Occipital lobe (tissue), 1 donor: ENCODE measurements at regions not wholly inside any gene's neighbourhood (a gene's known extent, or its start where the extent isn't known, plus 50 kb on each side); places are given as distances from the start of the nearest gene placed in this dataset.

ENCODE experiments used
- DNase-seq: peaks from one replicate; lab custom pipeline; 2025; lab: John Stamatoyannopoulos, UW

DNA sequence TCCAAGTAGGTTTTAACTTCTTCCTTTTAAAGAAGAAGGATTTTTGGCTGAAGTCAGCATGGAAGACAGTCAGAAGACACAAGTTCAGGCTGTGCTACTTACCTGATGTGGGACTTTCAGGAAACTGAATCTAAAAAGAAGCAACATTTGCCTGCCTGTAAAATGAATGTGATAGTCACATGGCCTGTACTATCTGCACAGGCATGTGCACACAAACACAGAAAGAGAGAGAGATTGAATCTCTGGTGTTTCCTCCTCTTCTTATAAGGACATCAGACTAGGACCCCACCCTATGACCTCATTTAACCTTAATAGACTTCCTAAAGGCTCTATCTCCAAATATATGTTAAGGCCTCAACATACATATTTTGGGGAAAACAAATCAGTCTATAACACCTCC is 542.9 kb downstream of the PLPP3 start:
- DNase-seq: no peak

GRCh38 chr1:56034847-56035481 is 544.4 kb downstream of the PLPP3 start:
- no peak for DNase-seq

DNA sequence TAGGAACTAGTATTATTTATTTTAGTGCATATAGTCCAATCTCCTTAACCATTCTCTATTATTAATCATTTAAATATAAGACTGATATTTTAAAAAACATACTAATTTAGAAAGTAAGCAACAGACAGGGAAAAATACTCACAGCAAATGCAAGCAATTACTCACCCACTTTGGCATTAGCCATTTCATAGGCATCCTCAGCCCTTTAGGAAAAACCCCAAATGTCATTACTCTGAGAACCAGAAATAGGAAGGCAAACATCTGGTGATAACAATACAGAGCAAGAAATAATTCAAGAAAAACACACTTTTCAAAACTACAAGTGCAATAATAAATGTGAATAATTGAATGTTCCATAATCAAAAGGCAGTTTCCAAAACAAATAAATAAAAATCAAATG is 545.1 kb downstream of the PLPP3 start:
- no peak for DNase-seq

DNA sequence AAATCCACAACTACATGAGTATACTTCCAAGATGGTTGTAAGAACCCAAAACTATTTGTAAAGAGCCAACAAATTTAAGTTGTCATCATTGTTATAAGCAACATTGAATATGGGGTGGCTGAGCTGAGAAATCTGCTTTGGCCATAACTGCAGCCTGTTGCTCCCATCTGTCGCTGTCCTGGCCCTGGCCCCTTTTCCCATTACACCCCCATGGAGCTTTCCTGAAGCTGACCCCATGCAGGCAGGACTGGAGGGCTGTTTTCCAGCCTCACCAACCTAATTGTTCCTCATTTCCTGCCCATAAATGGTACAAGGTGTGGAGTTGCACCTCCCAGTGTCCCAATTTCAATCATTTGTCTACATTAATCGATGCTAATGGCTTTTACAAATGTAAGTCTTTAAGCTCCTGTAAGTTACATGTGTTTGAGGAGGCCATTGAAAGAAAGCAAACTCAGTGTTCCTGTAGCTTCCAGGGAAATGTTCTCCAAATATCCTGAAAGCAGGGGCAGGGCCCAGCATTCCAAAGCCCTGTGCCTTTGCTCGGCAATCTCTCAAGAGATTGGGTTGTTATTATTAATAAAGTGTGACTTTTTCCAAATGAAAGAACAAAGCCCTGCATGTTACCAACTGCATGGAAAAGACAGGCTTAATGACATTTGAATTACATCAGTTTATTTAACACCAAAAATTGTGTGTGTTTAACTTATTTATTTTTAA is 545.9 kb downstream of the PLPP3 start:
- DNase-seq: no peak

- DNase-seq: no peak
Measured at GRCh38 chr1:56032096-56032676, 547.2 kb downstream of the PLPP3 start.

DNA sequence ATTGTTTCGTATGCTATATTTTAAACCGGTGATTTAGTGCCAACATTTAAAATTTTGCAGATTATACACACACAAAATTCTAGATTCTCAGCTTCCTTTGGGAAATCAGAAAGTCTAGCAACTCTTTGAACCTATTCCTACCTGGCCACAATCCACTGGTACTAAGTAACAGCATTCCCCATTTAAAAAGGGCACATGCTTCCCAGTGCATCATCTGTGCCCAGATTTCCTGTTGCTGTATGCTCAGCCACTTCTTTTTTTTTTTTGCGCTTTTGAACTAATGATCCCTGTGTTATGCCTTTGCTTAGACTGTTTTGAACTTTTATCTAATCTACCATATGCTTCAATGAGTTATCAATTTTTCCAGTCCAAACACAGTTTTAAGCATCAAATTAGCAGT is 548.4 kb downstream of the PLPP3 start:
- no peak for DNase-seq

DNA sequence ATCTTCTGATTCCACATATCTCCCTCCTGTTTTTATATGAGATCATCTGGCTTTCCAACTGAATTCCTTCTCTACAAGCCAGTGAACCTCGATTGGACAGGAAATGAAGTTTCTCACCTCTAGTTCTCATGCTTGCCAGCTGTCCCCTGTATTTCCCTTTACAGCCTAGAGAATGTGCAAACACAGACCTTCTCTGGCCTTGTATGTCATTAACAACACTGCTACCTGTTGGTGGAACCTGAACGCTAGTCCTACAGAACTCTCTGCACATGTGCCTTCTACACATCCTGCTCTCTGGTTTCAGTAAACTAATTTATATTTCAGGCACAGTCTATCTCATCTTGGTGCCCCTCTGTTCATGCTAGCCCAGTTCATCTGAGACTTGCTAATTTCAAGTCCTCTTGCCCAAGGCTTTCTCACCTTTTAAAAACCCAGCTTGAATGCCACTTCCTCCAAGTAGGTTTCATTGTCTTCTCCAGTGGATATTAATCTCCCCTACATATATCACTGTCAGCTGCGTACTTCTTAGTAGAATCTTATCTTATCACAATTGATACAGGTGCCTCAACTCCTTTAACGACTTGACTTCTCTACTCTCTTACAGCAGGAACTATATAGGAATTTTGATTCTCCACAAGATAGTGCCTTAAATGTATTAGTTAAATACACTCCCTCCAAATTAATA is 549.9 kb downstream of the PLPP3 start:
- DNase-seq: no peak

GRCh38 chr1:56028911-56029310 is 550.5 kb downstream of the PLPP3 start:
- no peak for DNase-seq

DNA sequence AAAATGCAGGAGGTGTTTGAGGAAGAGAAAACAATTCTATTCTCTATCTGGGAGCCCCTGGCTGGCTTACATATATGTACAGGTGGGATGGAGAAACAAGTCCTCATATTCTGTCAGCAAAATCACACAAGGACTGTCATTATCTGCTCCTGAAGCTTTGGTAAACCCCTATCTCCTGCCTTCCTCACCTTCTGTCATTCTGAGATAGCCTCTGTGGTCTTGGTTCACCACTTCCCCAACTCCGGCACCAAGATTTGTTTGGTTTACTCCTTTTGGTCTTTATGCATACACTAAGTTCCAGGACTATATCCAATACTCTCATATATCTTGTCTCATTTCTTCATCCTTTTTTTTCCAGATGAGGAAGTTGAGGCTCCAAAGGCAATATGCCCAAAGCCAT is 551.1 kb downstream of the PLPP3 start:
- no peak for DNase-seq

- DNase-seq: no peak
Measured at GRCh38 chr1:56025942-56026341, 553.4 kb downstream of the PLPP3 start.

- DNase-seq: no peak
Measured at GRCh38 chr1:56024155-56024554, 555.2 kb downstream of the PLPP3 start.

DNA sequence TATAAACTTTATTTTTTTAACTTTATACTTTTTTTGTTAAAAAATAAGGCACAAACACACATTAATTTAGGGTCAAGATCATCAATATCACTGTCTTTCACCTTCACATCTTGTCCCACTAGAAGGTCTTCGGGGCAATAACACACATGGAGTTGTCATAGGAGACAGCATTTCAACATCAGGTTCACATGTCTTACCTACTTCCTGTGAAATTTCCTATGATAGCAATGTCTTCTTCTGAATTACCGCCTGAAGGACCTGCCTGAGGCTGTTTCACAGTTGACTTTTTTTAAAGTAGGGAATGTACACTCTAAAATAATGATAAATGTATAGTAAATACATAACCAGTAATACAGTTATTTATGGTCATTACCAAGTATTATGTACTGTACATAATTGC is 559.4 kb downstream of the PLPP3 start:
- no peak for DNase-seq

DNA sequence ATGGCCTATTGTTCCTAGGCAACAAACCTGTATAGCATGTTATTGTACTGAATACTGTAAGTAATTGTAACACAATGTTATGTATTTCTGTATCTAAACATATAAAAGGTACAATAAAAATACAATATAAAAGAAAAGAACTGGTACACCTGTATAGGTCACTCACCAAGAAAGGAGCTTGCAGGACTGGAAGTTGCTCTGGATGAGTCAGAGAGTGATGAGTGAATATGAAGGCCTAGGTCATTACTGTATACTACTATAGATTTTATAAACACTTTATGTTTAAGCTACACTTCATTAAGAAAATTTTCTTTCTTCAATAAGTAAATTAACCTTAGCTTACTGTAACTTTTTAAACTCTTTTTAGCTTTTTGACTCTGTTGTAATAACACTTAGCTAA is 559.9 kb downstream of the PLPP3 start:
- DNase-seq: no peak

GRCh38 chr1:56017336-56017735 is 562.0 kb downstream of the PLPP3 start:
- DNase-seq: no peak

- no peak for DNase-seq
Measured at GRCh38 chr1:56003846-56004245, 575.5 kb downstream of the PLPP3 start.

- no peak for DNase-seq
Measured at GRCh38 chr1:56002231-56002630, 577.1 kb downstream of the PLPP3 start.

DNA sequence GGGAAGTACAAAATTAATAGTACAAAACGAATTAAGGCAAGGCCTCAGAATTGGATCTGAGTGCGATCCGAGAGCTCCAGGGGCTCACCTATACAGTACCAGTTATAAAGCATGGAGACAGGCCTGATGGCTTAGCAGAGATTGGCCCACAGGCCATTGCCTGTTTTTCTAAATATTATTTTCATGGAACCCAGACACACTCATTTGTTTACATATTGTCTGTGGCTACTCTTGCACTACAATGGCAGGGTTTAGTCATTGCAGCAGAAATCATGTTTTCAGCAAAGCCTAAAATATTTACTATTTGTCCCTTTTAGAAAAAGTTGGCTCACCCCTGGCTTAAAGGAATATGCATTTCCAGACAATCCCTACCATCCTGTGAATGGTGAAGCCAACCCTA is 578.9 kb downstream of the PLPP3 start:
- no peak for DNase-seq

- DNase-seq: no peak
Measured at GRCh38 chr1:55997536-55997935, 581.8 kb downstream of the PLPP3 start.

DNA sequence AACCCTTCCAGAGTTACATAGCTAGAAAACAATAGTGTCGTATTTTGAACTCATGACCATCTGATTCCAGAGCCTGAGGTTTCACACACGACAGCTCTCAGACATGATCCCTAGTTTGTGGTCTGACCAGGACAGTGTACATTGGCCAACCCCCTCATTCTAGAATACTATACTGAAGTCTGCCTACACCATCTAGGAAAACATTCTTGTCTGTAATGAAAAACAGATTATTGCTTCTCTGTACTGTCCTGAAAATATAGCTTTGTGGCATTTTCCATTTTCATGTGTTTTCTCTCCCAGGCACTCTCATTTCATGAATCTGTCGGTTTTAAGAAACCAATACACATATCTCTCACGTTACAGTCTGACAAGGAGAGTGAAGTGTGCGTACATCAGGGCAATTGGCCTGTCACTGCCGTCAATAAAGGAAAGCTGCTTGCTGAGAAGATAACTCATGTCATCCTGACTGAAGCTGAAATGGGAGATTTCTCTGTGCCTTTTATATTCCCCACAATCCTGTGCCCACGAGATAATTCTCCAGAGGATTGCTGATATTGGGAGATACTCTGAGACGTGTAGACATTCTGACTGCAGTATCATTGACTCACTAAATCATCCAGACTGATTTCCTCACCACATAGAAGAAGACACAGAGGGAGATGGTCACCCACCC is 585.6 kb downstream of the PLPP3 start:
- no peak for DNase-seq

DNA sequence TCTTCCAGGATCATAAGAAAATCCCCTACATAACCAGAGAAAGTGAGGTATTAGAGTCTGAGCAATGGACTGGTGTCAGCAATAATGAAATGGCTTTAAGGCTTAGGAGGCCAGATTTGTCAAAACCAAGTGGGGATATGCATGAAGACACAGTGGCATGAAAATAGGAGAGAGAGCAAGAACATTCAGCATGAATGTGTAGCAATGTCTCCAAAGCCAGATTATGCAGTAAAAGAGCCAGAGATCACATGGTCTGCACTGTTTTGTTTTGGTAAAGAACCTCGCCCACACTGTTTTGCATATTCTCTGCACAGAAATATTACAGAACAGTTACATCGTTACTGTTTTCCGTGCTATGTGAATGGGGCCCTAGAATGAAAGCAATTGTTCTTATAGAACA is 589.4 kb downstream of the PLPP3 start:
- no peak for DNase-seq

DNA sequence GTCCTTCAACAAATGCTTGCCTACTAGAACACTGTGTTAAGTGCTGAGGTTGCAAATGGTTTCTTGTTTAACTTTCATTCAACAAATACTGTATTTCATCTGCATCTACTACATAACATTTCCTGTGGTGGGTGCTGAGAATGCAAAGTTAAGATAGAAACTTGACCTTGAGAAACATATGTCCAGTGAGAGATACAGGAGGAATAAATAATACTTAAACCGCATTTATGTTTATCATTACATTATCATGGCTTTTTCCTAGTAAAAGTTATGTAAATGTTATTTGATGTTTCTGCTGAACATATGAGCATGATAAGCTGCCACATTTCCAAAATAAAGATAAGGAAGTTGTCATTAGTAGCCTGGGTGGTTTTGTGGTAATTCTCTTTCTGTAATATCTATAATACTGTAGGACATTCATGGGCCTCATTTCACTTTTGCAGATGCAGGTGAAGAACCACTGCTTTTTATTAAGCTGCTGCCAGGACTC is 590.4 kb downstream of the PLPP3 start:
- no peak for DNase-seq
